ENCODE measurements at regions not wholly inside any gene's neighbourhood (a gene's known extent, or its start where the extent isn't known, plus 50 kb on each side); places are given as distances from the start of the nearest gene placed in this dataset.

DNA sequence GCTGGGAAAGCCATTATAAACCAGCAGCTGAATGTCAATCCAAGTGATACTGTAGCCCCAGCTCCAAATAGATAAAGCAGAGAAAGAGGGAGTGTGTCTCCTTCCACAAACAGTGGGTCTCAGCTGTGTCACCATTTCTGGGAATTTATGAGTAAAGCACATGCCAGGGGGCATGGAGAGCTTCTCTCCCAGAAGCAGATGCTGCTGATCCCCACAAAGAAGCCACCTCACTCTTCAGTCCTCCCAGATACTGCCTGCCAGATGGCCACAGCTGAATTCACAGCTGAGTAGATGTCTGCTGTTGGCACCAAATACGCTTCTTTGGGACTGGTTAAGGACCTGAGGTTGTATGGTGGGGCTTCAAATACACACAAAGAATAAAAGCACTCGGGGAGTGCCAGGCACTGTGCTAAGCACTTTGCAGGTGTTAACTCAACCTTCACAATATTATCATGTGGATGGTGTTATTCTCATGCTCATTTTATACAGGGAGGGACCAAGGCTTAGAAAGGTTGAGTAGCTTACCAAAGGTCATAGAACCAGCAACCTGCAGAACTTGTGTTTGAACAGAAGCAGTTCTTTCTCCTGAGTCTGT lies 298.3 kb downstream of the CDH11 start:
- DNase-seq = no peak

DNA sequence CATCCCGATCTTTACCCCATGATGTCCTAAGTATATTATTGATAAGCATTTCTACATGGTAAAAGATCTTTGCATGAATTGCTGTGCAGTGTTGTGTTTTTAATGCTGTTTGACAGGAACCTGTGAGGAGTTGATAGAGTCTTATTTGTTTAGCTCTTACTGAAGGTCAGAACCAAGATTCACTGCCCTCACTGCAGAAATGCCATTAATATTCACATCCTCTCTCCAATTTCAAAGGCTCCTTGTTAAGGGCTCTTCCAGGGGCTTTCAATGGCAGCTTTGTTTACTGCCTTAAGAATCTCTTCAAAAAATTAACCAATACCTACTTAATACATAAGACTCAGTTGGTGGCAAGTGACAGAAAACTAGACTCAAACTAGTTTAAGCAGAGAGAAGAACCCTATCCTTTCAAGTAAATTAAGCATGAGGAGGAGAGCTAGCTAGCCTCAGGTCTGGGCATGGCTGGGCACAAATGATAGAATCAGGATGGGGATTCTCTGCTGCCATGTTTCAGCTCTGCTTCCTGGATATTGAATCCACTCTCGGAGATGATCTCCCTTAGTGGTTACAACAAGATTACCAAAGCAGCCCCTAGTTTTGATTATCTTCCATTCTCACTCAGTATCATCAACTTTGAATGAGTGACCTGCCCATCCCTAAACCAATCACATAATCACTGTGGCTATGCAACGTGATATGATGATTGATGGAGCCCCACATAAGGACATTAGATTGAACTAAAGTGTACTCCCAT lies 311.8 kb downstream of the CDH11 start:
- DNase-seq = no peak

DNA sequence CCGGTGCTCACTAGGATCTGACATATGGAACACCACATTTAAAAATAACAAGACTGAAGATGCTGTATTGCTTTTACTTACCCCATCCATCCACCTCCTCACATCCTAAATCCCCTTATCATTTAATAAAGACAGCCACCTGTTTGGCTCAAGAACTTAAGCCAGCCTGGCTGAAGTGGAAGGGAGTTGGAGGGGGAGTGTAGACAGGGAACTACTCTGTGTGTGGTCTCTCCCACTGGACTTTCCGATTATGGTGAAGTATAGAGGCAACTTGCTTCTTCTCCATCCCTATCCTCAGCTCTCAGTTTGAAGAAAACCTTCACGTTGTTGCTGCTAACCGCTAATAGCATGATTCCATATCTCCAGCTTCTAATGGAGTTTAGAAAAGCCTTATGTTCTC lies 313.4 kb downstream of the CDH11 start:
- no peak for DNase-seq

DNA sequence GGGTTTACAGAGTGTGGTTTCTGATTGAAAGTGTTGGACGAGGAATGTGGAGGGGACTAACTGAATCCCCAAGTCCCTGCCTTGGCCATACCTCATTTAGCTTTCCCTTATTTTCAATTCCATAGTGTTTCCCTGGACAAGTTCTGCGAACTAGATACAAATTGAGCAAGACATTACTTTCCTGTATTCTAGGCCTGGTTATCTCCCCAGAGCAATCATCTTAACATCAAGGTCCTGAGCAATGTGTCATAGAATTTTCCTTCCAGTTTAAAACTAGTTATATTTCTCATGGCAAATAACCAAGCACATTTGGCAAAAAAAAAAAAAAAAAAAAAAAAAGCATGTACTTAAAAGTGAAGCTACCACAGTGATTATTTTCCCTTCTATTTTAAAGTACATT lies 330.1 kb downstream of the CDH11 start:
- DNase-seq = no peak

DNA sequence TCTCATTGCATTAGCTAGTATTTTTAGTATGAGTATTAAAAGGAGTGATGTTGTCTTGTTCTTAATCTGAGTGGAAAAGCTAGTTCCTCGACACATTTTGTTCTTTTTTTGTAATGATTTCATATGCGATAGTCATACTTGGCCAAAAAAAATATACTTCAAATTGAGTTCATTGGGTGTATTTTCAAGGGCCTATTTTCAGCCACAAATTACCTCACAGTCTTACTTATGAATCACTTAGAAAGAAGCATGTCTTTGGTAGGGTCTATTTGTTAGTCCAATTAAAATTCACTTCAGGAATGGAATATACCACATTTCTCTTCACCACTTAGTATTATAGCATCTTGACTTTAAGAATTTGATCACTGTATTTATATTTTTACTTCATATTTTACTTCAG lies 337.2 kb downstream of the CDH11 start:
- no peak for DNase-seq

DNA sequence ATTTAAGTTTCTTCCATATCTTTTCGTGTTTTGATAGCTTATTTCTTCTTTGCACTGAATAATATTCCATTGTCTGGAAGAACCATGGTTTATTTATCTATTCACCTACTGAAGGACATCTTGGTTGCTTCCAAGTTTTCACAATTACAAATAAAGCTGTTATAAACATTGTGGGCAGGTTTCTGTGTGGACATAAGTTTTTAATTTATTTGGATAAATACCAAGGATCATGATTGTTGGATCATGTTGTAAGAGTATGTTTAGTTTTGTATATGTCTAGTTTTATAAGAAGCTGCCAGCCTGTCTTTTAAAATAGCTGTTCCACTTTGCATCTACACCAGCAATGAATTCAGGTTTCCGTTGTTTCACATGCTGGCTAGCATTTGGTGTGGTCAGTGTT lies 339.4 kb downstream of the CDH11 start:
- DNase-seq = no peak

DNA sequence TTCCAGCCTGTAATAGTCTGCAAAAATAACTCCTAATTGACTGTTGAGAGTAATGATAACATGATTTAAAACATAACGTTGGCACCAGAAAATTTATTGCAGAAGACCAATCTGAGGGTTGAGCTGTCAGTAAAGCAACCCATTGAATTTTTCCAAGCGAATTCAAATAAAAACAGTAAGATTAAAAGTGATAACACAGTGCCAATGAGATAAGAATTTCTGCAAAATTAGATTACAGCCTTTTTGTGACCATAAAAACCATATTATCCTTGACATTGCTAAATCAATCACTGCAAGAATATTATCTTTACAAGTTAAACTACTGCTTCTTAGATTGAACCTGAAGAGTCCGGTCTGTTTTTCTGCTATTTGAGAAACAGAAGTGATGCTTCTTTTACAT lies 341.4 kb downstream of the CDH11 start:
- no peak for DNase-seq

DNA sequence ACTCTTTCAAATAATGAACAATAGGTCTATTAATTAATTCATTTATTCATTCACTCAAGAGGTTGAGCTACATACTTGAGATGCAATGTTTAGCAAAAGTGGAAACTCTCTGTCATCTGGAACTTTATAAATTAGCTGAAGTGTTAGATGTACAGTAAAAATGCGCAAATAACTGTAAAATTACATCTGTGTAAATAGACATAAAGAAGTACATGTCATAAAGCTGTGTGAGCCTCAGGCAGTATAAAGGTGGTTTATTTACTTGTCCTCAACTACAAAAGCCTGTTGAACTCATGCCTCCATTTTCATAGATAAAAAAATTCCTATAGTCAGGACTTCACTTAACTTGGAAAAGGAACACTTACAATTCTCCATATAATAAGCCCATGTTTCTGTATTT lies 343.1 kb downstream of the CDH11 start:
- no peak for DNase-seq

DNA sequence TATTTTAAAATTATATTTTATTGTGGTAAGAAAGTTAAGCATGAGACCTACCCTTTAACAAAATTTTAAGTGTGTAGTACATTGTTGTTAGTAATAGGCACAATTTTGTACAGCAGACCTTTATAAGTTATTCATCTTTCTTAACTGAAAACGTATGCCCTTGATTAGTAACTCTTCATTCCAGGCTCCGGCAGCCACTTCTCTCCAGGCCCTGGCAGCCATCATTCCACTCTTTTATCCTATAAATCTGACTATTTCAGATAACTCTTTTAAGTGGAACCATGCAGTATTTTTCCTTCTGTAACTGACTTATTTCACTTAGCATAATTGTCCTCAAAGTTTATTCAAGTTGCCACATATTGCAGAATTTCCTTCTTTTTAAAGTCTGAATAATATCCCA lies 348.2 kb downstream of the CDH11 start:
- no peak for DNase-seq

DNA sequence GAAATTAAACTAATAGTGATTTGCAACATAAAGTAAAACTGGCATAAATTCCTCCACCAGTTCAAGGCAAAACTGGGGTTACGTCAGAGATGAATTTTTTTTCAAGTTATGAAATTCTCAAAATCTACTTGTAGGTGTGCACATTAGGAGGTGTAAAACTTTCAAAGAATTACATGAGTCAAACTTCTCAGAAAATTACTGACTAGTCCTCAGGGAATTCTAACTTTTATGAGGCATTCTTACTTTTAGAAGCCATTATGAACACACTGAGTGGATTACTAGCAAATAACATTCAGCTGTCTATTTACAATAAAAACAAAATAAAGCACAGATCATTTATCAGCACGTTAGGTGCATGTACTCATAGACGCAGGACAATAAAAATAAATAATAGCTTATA lies 348.7 kb downstream of the CDH11 start:
- no peak for DNase-seq

DNA sequence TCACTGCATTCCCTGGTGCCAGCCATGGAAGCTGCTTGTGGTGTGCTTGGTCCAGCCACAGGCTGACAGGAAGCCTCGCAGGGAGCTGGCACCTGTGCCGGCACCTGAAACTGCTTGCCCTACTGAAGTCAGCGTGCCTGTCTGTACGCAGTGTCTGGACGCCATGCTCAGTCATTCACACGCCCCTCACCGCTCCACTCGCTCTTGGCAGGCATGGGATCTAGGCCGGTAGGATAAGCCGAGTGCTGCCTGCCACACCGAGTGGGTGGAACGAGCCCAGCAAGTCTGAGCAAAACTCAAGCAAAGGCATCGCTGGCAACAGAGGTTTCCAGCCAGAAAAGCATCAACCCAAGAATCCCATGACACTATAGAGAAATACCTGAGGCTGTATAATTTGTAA lies 350.6 kb downstream of the CDH11 start:
- no peak for DNase-seq

DNA sequence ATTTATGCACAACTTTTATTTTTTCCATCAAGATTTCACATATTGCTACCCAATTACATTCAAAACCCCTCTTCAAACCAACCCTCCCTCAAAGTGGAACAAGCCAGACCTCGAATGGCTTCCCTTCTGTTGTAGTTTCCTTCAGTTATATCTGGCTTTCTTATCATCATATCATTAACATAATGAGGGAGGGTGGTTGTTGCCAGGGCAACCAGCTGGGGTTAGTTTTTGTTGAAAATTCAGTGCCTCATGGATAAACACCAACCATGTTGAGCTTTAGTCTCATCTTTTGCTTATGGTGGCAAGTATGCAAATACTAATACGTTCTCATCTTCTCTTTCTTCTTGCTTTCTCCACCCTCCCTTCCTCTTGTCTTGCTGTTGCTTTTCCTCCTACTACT lies 359.7 kb downstream of the CDH11 start:
- no peak for DNase-seq

DNA sequence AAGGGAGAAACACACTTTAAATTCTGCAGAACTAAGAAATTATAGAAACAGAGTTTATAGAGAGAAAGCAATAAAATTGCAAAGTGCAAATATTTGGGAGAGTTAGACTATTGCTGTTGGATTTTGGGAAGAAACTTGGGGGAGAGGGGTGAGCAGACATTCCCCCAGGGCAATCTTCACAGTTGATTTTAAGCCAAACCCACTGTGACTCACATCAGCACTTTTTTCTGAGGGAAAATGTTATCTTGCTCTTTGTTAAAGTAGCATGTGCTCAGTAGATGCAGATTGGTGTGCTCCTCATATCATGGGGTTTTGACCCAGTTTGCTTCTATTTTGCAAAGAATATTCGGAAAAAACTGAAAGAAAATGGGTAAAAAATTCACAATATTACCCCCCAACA lies 367.6 kb downstream of the CDH11 start:
- no peak for DNase-seq

DNA sequence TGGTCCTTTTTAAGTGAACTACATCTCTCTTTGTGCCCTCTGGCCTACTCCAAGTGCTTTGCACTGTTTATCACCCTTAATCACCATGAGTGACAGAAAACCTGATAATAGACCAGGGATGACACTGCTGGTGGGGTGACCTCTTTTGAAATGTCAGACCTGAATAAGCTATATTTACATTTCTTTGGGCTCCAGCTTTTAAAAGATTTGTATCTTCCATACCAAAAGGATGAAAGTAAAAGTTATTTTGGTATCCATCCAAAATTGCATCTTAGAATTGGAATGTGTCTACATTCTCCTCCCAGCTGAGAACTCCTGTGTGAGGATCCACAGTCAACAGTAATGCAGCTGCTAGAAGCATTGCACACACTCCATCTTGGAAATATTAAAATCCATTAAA lies 370.0 kb downstream of the CDH11 start:
- DNase-seq = no peak

DNA sequence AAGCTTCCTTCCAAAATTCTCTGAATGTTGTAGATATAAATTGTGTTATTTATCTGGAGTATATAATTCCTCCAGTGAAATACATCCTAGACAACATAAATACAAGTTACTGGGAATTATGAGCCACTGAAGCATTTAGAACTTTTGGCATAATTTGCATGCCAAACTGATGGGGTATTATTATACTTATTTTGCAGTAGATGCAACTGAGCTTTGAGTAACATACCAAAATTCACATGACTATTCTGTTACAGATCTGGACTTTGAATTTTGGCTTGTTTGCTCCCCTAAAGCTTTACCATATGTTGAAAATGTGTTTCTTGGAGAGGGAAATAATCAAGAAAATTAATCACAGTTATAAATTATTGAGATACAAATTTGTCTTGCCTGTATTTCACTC lies 372.5 kb downstream of the CDH11 start:
- DNase-seq = no peak

DNA sequence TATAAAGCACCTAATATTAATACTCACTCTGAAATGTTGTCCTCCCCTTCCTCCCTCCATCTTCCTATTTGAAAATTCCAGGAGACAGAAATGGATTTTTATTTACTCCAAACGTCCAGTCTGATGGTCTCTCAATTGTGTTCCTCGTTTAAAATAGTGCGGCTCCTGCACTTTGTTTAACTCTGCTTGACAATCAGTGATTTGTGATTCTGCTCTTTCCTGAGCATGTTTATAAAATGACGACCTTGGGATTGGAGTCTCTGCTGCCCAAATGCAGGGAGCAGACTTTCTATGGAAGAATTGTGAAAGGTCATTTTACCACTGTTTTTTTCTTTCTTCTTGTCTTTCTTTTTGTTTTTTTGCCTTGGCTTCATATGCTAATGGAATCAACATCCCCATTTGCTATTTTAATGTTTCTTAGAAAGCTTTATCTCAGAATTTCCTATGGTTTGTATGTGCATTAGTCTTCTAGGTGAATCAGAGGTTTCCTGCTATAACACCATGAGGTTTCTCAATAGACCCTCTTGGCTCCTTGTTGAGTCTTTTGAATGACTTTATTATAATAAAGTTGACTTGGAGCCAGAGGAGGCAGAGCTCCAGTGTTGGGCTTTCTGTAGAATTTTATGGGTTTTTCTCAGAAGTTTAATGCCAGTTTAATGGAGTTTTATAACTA lies 376.5 kb downstream of the CDH11 start:
- DNase-seq = no peak

DNA sequence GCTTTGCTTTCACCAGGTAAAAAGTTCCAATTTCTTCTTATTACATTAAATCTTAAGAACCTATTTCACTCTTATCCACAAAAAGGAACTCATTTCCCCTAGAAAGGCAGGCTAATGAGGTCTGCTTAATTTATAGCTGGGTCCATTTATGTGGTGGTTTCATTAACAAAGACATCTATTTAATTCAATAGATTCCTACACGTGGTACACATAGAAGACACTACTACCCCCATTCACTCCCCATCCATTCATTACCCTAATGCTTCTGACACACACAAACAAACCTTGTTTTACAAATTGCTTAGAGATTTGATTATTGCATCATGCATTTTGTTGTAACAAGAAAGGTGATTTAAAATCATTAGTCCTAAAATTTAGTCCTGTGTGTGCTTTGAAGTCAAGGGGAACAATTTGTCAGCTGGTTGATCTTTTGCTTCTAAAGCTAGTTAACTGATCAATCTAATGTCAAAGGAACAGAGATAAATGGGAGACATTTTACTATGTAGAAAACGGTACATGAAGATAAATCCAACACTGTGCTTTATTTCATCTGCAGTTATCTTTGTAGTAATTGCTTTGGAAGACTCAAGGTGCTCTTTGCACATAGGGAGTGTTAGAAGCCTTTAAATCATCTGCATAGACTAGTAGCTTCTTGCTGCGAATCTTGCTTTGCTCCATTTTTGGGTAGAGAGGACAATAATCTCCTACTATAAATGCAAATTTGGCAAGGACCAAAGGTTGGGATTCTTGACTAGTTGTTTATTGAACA lies 379.2 kb downstream of the CDH11 start:
- DNase-seq = no peak

DNA sequence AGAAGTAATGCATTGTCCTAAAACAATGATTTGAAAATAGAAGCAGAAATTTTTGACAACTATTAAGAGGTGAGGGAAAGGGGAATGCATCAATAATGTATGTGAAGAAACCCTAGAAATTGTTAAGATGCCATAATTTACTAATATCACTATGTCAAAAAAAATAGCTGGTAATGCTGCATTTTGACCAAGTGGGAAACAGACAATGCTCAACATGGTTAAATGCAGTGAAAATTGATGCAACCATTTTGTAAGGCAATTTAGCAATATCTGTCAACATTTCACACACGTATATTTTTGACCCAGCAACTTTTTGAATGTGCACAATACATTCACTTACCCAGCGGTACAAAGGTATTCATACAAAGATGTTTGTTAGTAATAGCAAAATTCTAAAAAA lies 381.6 kb downstream of the CDH11 start:
- no peak for DNase-seq

DNA sequence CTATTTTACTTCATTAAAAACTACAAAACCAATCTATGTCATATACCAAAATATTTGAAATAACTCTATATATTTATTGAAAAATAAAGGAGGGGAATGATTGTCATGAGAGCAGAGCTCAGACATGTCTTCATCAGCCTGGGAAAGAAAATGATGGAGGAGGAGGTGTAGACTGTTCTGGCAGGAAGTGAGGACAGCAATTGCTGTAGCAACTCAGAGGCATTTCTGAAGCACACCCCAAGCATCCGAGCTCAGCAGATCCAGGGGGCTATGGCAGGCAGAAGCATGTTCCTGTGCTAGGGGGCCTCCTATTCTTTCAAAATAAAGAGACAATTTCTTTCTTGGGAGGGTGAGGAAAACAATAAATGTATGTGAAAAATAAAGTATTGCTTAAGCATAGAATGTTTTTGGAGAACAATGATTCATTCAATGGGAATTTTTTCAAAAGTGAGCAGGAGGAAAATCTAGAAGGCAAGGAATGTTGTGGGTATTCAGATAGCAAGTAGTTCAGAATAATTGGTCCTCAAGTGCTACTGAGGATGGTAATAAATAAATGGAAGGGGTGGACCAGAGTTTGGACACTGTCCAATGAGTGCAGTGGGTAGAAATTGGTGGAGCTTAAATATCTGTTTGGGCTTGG lies 383.4 kb downstream of the CDH11 start:
- no peak for DNase-seq

DNA sequence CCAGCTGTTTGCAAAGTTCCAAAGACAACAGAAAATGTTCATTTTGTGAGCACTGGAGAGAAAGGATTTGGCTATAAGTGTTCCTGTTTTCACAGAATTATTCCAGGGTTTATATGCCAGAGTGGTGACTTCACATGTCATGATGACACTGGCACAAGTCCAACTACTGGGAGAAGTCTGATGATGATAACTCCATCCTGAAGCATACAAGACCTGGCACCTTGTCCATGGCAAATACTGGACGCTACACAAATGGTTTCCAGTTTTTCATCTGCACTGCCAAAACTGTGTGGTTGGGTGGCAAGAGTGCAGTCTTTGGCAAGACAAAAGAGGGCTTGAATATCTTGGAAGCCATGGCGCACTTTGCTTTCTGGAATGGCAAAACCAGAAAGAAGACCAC lies 385.0 kb downstream of the CDH11 start:
- DNase-seq = no peak

DNA sequence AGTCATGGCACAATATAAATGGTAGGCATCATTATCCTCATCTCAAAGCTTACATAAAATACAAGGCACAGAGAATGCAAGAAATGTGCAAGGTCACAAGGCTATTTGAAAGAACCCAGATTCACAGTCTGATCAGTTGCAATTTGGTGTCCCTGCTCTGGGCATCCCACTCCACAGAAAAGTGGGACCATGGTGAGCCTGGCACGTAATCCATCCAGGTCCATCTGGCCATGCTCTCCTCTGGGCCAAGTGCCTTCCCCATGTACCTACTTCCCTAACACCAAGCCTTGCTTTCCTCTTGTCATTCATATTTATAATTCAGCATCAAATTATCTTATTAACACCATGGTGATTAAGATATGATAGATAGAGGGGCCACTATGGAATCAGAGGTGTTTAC lies 390.0 kb downstream of the CDH11 start:
- DNase-seq = no peak

DNA sequence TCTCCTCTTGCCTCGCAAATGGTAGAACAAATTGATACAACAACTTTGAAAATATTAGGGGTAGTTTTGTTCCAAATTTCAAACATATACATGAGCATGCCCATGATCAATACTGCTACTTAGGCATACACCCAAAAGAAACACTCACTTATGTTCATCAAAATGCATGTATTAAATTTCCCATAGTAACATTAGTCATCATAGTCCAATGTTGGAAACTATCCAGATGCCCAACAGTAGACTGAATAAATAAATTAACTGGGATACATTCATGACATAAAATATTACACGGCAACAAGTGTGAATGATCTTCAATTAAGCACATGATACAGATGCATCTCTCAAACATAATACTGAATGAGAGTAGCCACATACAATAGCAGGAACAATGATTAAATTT lies 391.6 kb downstream of the CDH11 start:
- DNase-seq = no peak

DNA sequence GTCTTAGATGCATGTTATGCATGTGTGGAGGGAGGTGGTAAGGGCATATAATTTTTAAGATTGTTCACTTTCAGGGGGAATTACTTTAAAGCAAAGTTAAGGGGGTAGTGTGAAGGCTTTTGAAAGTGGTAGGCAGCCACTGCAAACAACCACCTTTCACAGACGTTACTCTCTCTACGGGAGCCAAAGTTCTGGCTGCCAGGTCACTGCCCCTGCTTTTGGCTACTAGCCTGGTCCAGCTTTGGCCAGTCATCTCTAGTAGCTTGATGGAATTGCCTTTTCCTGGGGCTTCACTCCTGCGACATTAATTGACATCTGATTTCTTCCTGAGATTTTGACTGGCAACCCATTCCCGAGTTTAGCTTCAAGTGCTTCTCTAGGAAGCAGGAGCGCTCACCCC lies 397.5 kb downstream of the CDH11 start:
- DNase-seq = no peak
